Colonic mucosa (tissue), 4 donors: ENCODE measurements at regions not wholly inside any gene's neighbourhood (a gene's known extent, or its start where the extent isn't known, plus 50 kb on each side); places are given as distances from the start of the nearest gene placed in this dataset.

Experiments used
- DNase-seq: peaks from one replicate; pipeline ENCODE4 v3.0.0-alpha.2; 2020
- H3K27ac ChIP-seq: fragments of 200-600 bp; one replicate; pipeline ENCODE4 v1.8.0; 2021
- H3K27me3 ChIP-seq: fragments of 200-600 bp; one replicate; pipeline ENCODE4 v1.8.0; 2021
- H3K36me3 ChIP-seq: fragments of 200-600 bp; one replicate; pipeline ENCODE4 v1.8.0; 2021
- H3K4me1 ChIP-seq: fragments of 200-600 bp; one replicate; pipeline ENCODE4 v1.8.0; 2021; ENCODE audit warnings: mild to moderate bottlenecking
- H3K4me3 ChIP-seq: fragments of 200-600 bp; one replicate; pipeline ENCODE4 v1.8.0; 2021
- H3K9ac ChIP-seq, 2 donors: one replicate each; pipeline ENCODE4 v1.7.0; 2013; ENCODE audit warnings: control low read depth in 2 of 2, low read depth in 2 of 2, low read length in 2 of 2
- H3K9me3 ChIP-seq: fragments of 200-600 bp; one replicate; pipeline ENCODE4 v1.8.0; 2021
- CTCF ChIP-seq: fragments of 200-600 bp; IDR thresholded peaks from one replicate; pipeline ENCODE4 v1.8.0; 2022; ENCODE audit warnings: antibody characterized with exemption, mild to moderate bottlenecking
- intact Hi-C: fragments of 100-400 bp; cut with DNase I; formaldehyde crosslinking; loops from one replicate; pipeline ENCODE4 v1.14.1; 2022
- donor health status: healthy.
- donor health status: DM: no; HTN: no; CAD: no.
- donor health status: DM: no; HTN: no; CAD: no.

GRCh38 chr18:71114550-71115210 lies 825.8 kb downstream of the SOCS6 start:
- Histone ChIP-seq H3K9ac (no peak overlapping the region), H3K4me1 (no peaks in the 10 kb centered on the region)

GRCh38 chr18:71107244-71107643 lies 818.4 kb downstream of the SOCS6 start:
- Histone ChIP-seq H3K27me3 (no peaks in the 10 kb centered on the region), H3K9ac (no peak overlapping the region), H3K9me3 (no peaks in the 10 kb centered on the region), H3K27ac (no peak overlapping the region), H3K36me3 (no peaks in the 10 kb centered on the region), H3K4me3 (no peak overlapping the region), H3K4me1 (no peaks in the 10 kb centered on the region)
- DNase-seq: no peak
- intact Hi-C loops: no loop called here
- no peak for TF ChIP-seq CTCF

More at GRCh38 chr18:71114550-71115210, 825.8 kb downstream of the SOCS6 start:
- TF ChIP-seq CTCF: no peak
- intact Hi-C loops: no loop called here
- H3K36me3 ChIP-seq: no peaks in the 10 kb centered on the region
- H3K4me3 ChIP-seq: no peak overlapping the region
- no peak overlapping the region for H3K27ac ChIP-seq
- no peak for DNase-seq
- no peaks in the 10 kb centered on the region for H3K27me3 ChIP-seq
- no peaks in the 10 kb centered on the region for H3K9me3 ChIP-seq

GRCh38 chr18:71106701-71107100 lies 817.9 kb downstream of the SOCS6 start:
- no peak for TF ChIP-seq CTCF
- Histone ChIP-seq H3K4me1 (no peaks in the 10 kb centered on the region), H3K27ac (no peak overlapping the region), H3K9me3 (no peaks in the 10 kb centered on the region), H3K27me3 (no peaks in the 10 kb centered on the region), H3K4me3 (no peak overlapping the region), H3K9ac (no peak overlapping the region), H3K36me3 (no peaks in the 10 kb centered on the region)
- no peak for DNase-seq
- intact Hi-C loops: no loop called here

- no peak for TF ChIP-seq CTCF
- Histone ChIP-seq H3K4me3 (no peak overlapping the region), H3K4me1 (no peaks in the 10 kb centered on the region), H3K27me3 (no peaks in the 10 kb centered on the region), H3K27ac (no peak overlapping the region), H3K9me3 (no peaks in the 10 kb centered on the region), H3K36me3 (no peaks in the 10 kb centered on the region), H3K9ac (no peak overlapping the region)
- intact Hi-C loops: no loop called here
- no peak for DNase-seq
Observed at GRCh38 chr18:71105994-71106546, 817.2 kb downstream of the SOCS6 start.

- H3K9ac ChIP-seq: no peak overlapping the region
- DNase-seq: no peak
- TF ChIP-seq CTCF: no peak
- intact Hi-C loops: no loop called here
- H3K4me1 ChIP-seq: no peaks in the 10 kb centered on the region
- H3K4me3 ChIP-seq: no peak overlapping the region
- no peaks in the 10 kb centered on the region for H3K9me3 ChIP-seq
- no peaks in the 10 kb centered on the region for H3K27me3 ChIP-seq
- no peak overlapping the region for H3K27ac ChIP-seq
- H3K36me3 ChIP-seq: no peaks in the 10 kb centered on the region
Observed at GRCh38 chr18:71105078-71105819, 816.4 kb downstream of the SOCS6 start.
